Loucy (cell line): ENCODE measurements at regions not wholly inside any gene's neighbourhood (a gene's known extent, or its start where the extent isn't known, plus 50 kb on each side); places are given as distances from the start of the nearest gene placed in this dataset.

Experiments used
- H2AFZ ChIP-seq: fragments of 200-600 bp; sonication (generic); 2 replicates; pipeline ENCODE4 v1.6.0; 2016; ENCODE audit warnings: antibody characterized with exemption, mild to moderate bottlenecking, low read length, moderate library complexity
- H3F3A ChIP-seq: fragments of 200-600 bp; 2 replicates; pipeline ENCODE4 v1.6.0; 2016; ENCODE audit warnings: antibody characterized with exemption, low read depth, mild to moderate bottlenecking
- H3K27me3 ChIP-seq: fragments of 200-600 bp; sonication (generic); 2 replicates; pipeline ENCODE4 v1.6.1; 2014; ENCODE audit warnings: low read length, mild to moderate bottlenecking; ENCODE audit not compliant: insufficient read depth, poor library complexity, severe bottlenecking
- H3K36me3 ChIP-seq: fragments of 200-600 bp; sonication (generic); 2 replicates; pipeline ENCODE4 v1.6.1; 2016; ENCODE audit warnings: low read length; ENCODE audit not compliant: insufficient read depth
- H3K4me1 ChIP-seq: fragments of 200-600 bp; sonication (generic); 2 replicates; pipeline ENCODE4 v1.5.1; 2014; ENCODE audit warnings: low read length, mild to moderate bottlenecking; ENCODE audit not compliant: insufficient read depth, poor library complexity, severe bottlenecking
- H3K4me2 ChIP-seq: fragments of 200-600 bp; sonication (generic); 2 replicates; pipeline ENCODE4 v1.6.0; 2014; ENCODE audit warnings: antibody characterized with exemption, low read length, low read depth, mild to moderate bottlenecking; ENCODE audit not compliant: poor library complexity, severe bottlenecking
- H3K4me3 ChIP-seq: fragments of 200-600 bp; sonication (generic); 2 replicates; pipeline ENCODE4 v1.5.1; 2014; ENCODE audit warnings: low read length, mild to moderate bottlenecking, mixed read lengths; ENCODE audit not compliant: poor library complexity, severe bottlenecking
- H3K79me2 ChIP-seq: fragments of 200-600 bp; sonication (generic); 2 replicates; pipeline ENCODE4 v1.6.1; 2014; ENCODE audit warnings: low read length; ENCODE audit not compliant: insufficient read depth
- H3K9ac ChIP-seq: fragments of 200-600 bp; sonication (generic); 2 replicates; pipeline ENCODE4 v1.6.0; 2014; ENCODE audit warnings: mild to moderate bottlenecking, low read depth, low read length, moderate library complexity; ENCODE audit not compliant: poor library complexity, severe bottlenecking
- H3K9me2 ChIP-seq: fragments of 200-600 bp; sonication (generic); replicated peaks from 2 replicates; pipeline ENCODE4 v1.6.1; 2016; ENCODE audit warnings: low read depth, low read length, mixed read lengths
- H3K9me3 ChIP-seq: fragments of 200-600 bp; sonication (generic); 2 replicates; pipeline ENCODE4 v1.6.1; 2014; ENCODE audit warnings: mild to moderate bottlenecking, antibody characterized with exemption, low read length, low read depth; ENCODE audit not compliant: insufficient read depth
- H4K20me1 ChIP-seq: fragments of 200-600 bp; sonication (generic); 2 replicates; pipeline ENCODE4 v1.6.0; 2014; ENCODE audit warnings: antibody characterized with exemption, low read length, mild to moderate bottlenecking; ENCODE audit not compliant: insufficient read depth, poor library complexity, severe bottlenecking
- CTCF ChIP-seq: fragments of 200-600 bp; sonication (generic); conservative IDR thresholded peaks from 2 replicates; pipeline ENCODE4 v1.5.1; 2014; ENCODE audit warnings: mild to moderate bottlenecking, antibody characterized with exemption, low read length
- EZH2phosphoT487 ChIP-seq: fragments of 200-600 bp; IDR thresholded peaks from 2 replicates; pipeline ENCODE4 v1.6.1; 2018; ENCODE audit warnings: antibody characterized with exemption, mild to moderate bottlenecking, moderate library complexity, borderline replicate concordance

DNA sequence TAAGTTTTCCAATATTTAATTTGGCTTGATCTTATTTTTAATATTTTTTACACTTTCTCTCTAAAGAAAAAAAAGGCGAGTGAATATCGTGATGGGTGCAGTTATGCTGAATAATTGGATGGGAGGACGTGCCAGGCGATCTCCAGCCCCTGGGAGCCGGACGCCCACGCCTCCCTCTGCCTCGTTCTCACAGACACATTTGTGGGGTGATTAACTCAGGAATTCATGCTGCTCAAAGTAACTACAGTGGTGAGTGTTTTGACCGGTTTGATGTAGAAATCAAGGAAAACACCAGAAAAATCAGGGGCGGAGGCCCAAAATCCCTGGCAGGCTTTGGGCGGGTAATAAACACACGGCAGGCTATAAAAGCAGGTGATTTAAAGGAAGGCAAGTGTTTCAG, 736.8 kb upstream of the SALL3 start:
- no peaks in the 10 kb centered on the region for H3K9me2 ChIP-seq
- H3K9me3 ChIP-seq: no peaks in the 10 kb centered on the region; the same call in 1 of the 2 replicates
- no peaks in the 10 kb centered on the region for H3K4me1 ChIP-seq
- no peak overlapping the region for H3K4me3 ChIP-seq
- no peak overlapping the region for H2AFZ ChIP-seq
- no peaks in the 10 kb centered on the region for H3K27me3 ChIP-seq
- no peak overlapping the region for H3K4me2 ChIP-seq
- H3F3A ChIP-seq: no peaks in the 10 kb centered on the region
- H3K79me2 ChIP-seq: no peaks in the 10 kb centered on the region
- H3K9ac ChIP-seq: no peak overlapping the region
- no peak for TF ChIP-seq CTCF
- TF ChIP-seq EZH2phosphoT487: no peak
- H4K20me1 ChIP-seq: no peaks in the 10 kb centered on the region
- no peaks in the 10 kb centered on the region for H3K36me3 ChIP-seq

DNA sequence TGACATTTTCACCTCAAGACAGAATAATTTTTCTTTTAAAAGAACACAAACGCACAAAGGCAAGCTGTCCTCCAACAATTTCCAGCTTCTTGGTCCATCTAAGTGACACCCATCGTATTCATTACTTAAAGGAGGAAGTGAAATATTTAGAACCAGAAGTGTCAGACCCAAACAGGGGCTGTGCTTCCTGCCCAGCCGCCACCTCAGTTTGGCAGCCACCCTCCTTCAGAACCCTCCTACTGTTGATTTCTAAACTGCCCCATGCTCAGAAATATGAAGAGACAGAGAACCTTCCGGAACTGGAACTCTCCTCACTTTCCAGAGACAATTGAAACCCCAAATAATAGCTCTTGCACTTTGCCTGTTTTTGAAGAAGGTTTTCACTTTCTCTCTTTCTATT, 734.8 kb upstream of the SALL3 start:
- H3K9ac ChIP-seq: no peak overlapping the region
- no peaks in the 10 kb centered on the region for H3K36me3 ChIP-seq
- no peaks in the 10 kb centered on the region for H3K79me2 ChIP-seq
- no peaks in the 10 kb centered on the region for H3F3A ChIP-seq
- no peaks in the 10 kb centered on the region for H4K20me1 ChIP-seq
- H3K4me3 ChIP-seq: no peak overlapping the region
- H3K4me1 ChIP-seq: no peaks in the 10 kb centered on the region
- no peaks in the 10 kb centered on the region for H3K27me3 ChIP-seq
- no peaks in the 10 kb centered on the region; the same call in 1 of the 2 replicates for H3K9me3 ChIP-seq
- no peaks in the 10 kb centered on the region for H3K9me2 ChIP-seq
- TF ChIP-seq EZH2phosphoT487 (no peak), CTCF (no peak)
- no peak overlapping the region for H3K4me2 ChIP-seq
- no peak overlapping the region for H2AFZ ChIP-seq

GRCh38 chr18:78245451-78245850, 734.2 kb upstream of the SALL3 start:
- TF ChIP-seq EZH2phosphoT487: no peak
- TF ChIP-seq CTCF: no peak
- no peaks in the 10 kb centered on the region for H3K4me1 ChIP-seq
- H3K79me2 ChIP-seq: no peaks in the 10 kb centered on the region
- H3K9ac ChIP-seq: no peak overlapping the region
- H3F3A ChIP-seq: no peaks in the 10 kb centered on the region
- H4K20me1 ChIP-seq: no peaks in the 10 kb centered on the region
- no peaks in the 10 kb centered on the region for H3K36me3 ChIP-seq
- no peak overlapping the region for H3K4me2 ChIP-seq
- H3K9me3 ChIP-seq: no peaks in the 10 kb centered on the region; the same call in 1 of the 2 replicates
- no peak overlapping the region for H3K4me3 ChIP-seq
- H3K9me2 ChIP-seq: no peaks in the 10 kb centered on the region
- H2AFZ ChIP-seq: no peak overlapping the region
- H3K27me3 ChIP-seq: no peaks in the 10 kb centered on the region
